ENCODE measurements at regions not wholly inside any gene's neighbourhood (a gene's known extent, or its start where the extent isn't known, plus 50 kb on each side); places are given as distances from the start of the nearest gene placed in this dataset.

DNA sequence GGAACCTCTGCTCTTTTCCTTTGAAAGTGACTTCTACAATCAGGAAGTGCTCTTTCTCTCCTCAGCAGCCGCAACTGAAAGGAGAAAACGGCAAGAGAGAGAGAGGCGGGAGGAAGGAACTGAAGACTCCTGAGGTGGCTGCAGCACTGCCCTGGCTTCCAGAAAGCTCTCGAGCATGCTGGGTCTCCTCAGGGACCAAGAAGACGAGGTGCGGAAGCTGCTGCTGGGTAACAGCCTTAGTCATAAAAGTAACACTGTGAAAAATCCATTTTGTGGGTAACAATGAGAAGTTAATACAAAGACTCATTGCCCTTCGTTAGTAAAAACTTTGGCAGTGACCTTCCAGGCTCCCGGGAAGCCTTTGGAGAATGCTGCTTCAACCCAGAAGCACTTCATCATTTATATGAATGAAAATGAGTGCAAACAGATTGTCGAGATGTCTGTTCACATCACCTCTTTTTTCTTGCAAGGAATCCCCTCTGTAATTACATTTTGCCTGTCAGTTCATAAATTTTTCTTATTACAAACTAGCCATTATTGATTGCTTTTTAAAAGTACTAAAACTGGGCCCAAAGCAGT, 473.4 kb downstream of the SOX6 start:
- DNase-seq (ENCODE audit: low read depth) = no peak

GRCh38 chr11:15883455-15883920, 472.9 kb downstream of the SOX6 start:
- DNase-seq (ENCODE audit: low read depth) = no peak

GRCh38 chr11:15884141-15884540, 472.2 kb downstream of the SOX6 start:
- DNase-seq (ENCODE audit: low read depth) = no peak

DNA sequence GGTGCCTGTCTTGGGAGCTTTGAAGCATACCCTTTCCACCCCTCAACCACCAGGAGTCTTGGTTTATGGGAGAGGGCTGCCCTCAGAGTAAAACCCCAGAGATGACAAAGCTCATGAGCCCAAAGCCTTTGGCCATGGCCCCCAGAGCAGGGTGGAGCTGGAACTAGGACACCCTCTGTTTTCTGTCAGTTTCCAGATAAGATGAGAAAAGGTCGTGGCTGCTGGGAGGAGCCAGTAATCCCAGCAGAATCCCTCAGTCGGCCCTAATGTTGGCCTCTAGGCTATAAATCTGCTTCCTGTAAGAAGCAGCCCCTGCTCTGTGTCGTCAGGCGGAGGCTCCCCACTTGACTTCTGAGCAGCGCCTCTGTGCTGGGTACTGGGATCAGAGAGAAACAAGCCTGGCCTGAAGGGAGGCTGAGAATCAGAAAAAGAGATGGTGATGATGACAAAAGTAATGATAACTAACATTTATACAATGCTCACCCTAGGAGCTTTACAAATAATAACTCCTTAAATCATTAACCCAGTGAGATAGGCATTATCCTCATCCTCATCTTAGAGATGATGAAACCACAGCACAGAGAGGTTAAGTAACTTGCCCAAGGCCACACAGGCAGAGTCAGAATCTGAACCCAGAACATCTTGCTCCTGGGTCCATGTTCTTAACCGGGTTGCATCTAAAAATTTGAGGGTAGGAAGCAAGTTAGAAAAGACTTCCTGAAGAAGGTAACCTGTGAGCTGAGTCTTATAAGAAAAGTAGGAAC, 471.4 kb downstream of the SOX6 start:
- DNase-seq (ENCODE audit: low read depth) = peak; percentile 77

DNA sequence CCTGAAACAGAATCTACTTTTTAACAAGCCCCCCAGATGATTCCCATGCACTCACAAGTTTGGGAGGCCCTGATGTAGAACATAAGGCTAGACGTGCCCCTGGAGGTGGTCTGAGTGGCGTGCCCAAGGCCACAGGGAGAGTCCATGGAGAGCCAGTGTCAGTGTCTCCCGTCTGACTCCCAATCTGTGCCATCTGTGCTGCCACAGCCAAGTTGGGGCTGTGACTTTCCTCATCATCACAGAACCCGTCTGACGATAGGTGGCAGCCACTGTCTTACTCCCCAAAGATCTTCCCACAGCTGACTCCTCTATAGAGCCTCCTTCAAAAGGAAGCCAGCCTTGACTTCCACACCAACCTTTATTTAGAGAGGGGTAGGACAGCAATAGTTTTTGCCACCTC, 470.5 kb downstream of the SOX6 start:
- no peak for DNase-seq (ENCODE audit: low read depth)

- no peak for DNase-seq (ENCODE audit: low read depth)
Observed at GRCh38 chr11:15886299-15886698, 470.0 kb downstream of the SOX6 start.

GRCh38 chr11:15886866-15887265, 469.5 kb downstream of the SOX6 start:
- DNase-seq (ENCODE audit: low read depth) = peak; percentile 57

GRCh38 chr11:15888556-15889345, 467.6 kb downstream of the SOX6 start:
- DNase-seq (ENCODE audit: low read depth) = peak; percentile 59

GRCh38 chr11:15889363-15890030, 466.8 kb downstream of the SOX6 start:
- DNase-seq (ENCODE audit: low read depth) = no peak

- peak; percentile 85 for DNase-seq (ENCODE audit: low read depth)
Observed at GRCh38 chr11:15890031-15890713, 466.2 kb downstream of the SOX6 start.

DNA sequence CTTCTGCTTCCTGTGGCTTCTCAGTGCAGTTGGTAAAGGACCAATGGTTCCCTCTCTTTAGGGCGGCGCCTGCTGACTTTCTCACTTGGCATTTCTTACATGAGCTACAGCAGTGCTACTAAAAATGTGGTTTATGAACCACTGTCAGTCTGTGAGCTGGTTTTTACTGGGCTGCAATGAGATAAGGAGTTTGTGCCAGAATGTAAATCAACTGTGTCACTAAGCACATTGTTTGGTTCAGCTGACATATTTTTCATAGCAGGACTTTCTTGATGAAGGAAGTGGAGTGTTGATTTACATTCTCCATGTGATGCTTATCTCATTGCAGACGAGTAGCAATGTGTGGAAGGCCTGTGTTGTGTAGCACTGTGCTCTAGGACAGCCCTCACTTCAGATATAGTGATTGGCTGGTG, 463.3 kb downstream of the SOX6 start:
- DNase-seq (ENCODE audit: low read depth) = peak; percentile 99

- no peak for DNase-seq (ENCODE audit: low read depth)
Observed at GRCh38 chr11:15896026-15896425, 460.3 kb downstream of the SOX6 start.

DNA sequence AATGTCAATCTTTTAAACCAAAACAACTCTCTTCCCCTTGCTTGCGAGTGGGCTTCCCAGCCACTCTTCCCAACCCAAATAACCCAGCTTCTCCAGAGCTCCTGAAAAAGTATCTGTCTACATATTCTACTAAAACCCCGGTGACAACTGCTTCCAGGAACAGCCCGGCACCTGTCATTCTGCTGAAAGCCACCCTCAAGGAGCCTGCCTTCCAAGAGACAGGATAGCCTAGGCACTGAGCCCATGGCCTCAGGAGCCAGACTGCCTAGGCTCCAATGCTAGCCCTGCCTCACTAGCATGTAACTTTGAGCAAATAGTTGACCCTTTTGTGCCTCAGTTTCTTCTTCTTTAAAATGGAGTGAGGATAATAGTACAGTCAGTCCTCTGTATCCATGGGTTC, 459.8 kb downstream of the SOX6 start:
- DNase-seq (ENCODE audit: low read depth) = no peak

DNA sequence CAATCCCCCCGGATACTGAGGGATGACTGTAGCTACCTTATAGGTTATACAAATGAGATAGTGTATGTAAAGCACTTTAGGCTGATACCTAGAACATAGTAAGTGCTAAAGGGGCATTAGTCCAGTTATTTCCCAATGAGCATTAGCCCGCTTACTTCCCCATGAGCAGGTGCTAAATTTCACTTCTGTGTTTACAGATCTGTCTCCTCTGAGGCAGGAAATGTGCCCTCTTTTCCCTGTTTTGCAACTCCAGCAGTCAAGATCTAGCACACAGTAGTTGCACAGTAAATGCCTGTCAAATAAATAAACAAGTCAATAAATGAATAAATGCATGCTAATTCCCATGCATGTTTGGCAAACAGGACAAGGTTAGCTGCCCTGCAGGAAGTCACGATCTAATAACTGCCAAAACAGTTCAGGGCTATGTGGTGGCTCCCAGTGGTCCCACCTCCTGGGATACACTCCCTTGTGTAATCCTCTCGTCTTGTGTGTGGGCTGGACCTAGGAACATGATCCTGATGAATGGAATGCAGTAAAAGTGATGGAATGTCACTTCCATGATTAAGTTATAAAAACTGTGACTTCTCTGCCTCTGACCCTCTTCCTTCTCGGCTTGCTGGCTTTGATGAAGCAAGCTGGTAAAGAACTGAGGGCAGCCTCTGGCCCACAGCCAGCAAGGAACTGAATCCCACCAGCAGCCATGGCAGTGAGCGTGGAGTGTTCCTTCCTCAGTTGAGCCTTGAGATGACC, 459.0 kb downstream of the SOX6 start:
- peak; percentile 73 for DNase-seq (ENCODE audit: low read depth)

DNA sequence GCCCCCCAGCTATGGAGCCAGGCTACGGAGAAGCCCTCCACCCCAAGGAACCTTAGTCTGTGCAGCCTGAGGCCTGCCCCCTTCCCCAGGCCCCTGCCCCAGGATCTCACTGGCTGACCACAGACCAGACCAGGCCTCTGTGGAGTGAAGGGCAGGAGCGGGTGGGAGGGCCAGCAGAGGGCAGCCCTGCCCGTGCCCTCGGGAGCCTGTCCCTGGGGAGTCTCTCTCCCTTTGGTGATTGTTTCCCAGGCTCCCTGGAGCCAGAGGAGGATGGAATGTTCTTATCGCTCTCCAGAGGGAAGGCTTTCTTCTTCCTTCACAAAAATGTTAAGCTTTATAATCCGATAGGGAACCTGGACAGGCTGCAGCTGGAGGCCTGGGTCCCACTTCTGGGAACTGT, 455.3 kb downstream of the SOX6 start:
- DNase-seq (ENCODE audit: low read depth) = peak; percentile 82

- no peak for DNase-seq (ENCODE audit: low read depth)
Observed at GRCh38 chr11:15901790-15902189, 454.6 kb downstream of the SOX6 start.

- DNase-seq (ENCODE audit: low read depth) = no peak
Observed at GRCh38 chr11:15903246-15903645, 453.1 kb downstream of the SOX6 start.

DNA sequence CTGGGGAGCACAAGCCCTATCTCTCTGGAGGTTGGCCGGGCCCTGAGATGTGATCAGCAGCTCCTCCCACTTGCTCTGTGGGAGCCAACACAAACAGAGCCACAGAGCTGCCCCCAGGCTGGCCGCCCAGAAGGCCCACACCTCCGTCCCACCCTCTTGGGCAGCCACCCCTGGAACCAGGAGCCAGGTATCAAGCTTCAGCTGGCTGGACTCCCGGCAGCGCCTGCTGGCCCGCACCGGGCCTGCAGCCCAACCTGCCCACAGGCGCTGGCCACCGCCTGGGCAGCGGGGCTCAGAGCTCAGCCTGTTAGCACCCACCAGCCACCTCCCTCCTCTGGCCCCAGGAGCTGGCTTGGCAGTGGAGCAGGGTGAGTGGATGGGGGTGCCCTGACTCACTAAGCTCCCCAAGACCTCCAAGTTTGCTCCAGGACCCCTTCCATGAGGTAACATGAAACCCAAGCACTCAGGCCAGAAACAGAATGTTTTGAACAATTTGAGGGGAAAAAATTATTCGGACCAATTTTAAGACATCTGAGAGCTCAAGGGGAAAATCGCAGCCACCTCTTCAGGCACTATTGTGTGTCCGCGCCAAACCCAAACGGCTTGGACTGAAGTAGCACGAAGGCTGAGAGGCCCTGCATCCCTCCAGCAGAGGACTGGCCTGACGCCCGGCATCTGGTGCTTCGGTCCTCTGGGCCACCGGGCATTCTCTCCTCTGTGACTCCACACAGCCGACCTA, 450.8 kb downstream of the SOX6 start:
- DNase-seq (ENCODE audit: low read depth) = no peak

DNA sequence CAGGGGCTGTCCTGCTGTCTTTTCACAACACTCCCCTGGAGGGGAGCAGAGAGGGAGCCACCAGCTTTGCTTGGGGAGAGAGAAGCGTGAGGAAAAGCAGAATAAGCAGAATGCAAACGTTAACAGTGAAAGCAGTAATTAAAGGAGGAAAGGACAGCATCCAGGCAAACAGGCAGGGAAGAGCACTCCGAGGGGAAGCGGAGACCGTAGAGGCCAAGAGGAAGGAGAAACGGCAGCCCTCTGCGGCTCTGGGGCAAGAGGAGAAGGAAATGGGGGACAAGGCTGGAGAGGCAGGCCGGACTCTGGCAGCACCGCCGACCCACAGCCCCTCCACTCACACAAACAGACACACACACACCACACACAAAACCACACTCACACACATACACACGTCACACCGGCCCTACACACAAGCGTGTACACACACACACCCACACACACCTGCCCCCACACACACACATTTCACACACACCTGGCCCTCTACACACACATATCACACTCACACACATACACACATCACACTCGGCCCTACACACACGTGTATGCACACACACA, 449.8 kb downstream of the SOX6 start:
- no peak for DNase-seq (ENCODE audit: low read depth)

- no peak for DNase-seq (ENCODE audit: low read depth)
Observed at GRCh38 chr11:15907806-15908205, 448.5 kb downstream of the SOX6 start.
